GM12878 (cell line): ENCODE measurements at regions not wholly inside any gene's neighbourhood (a gene's known extent, or its start where the extent isn't known, plus 50 kb on each side); places are given as distances from the start of the nearest gene placed in this dataset.

Experiments
- CTCF ChIP-seq, 3 experiments: IDR thresholded peaks in 2 of 3; conservative IDR thresholded peaks in 1 of 3; 2 replicates each; pipeline ENCODE4 v1.5.1; 2011; ENCODE audit warnings: low read depth in 3 of 3, low read length in 3 of 3, mild to moderate bottlenecking in 3 of 3, control low read depth in 2 of 3, moderate library complexity in 2 of 3, inconsistent platforms in 1 of 3, mixed read lengths in 1 of 3; ENCODE audit not compliant: control insufficient read depth in 2 of 3, insufficient read depth in 1 of 3; ENCODE audit errors: extremely low read depth in 1 of 3
- EP300 ChIP-seq, 2 experiments: fragments of 150-350 bp in 1 of 2; IDR thresholded peaks; 2 replicates each; pipeline ENCODE4 v1.6.1; 2011 to 2012; ENCODE audit warnings: low read depth in 2 of 2, low read length in 2 of 2, borderline replicate concordance in 1 of 2, improper control_type of control experiment in 1 of 2, inconsistent platforms in 1 of 2; ENCODE audit not compliant: control insufficient read depth in 1 of 2
- EZH2 ChIP-seq: IDR thresholded peaks from 2 replicates; pipeline ENCODE4 v1.6.1; 2012; ENCODE audit warnings: low read depth, mild to moderate bottlenecking, control low read depth, inconsistent platforms, low read length, borderline replicate concordance; ENCODE audit not compliant: control insufficient read depth
- MAX ChIP-seq: IDR thresholded peaks from 2 replicates; pipeline ENCODE4 v1.6.1; 2012; ENCODE audit warnings: low read depth, low read length, improper control_type of control experiment
- NFYB ChIP-seq: IDR thresholded peaks from 2 replicates; pipeline ENCODE4 v1.6.1; 2011; ENCODE audit warnings: low read depth, mild to moderate bottlenecking, low read length, improper control_type of control experiment, moderate library complexity; ENCODE audit not compliant: insufficient read depth
- PBX3 ChIP-seq: IDR thresholded peaks from 2 replicates; pipeline ENCODE4 v1.6.1; 2011; ENCODE audit warnings: mild to moderate bottlenecking, low read depth, low read length, moderate library complexity; ENCODE audit not compliant: insufficient replicate concordance
- SP1 ChIP-seq: IDR thresholded peaks from one replicate; pipeline ENCODE4 v1.6.1; 2011; ENCODE audit warnings: low read depth, low read length
- SPI1 ChIP-seq: IDR thresholded peaks from 2 replicates; pipeline ENCODE4 v1.6.1; 2011; ENCODE audit warnings: low read depth, mild to moderate bottlenecking, low read length, moderate library complexity, borderline replicate concordance; ENCODE audit not compliant: insufficient read depth
- SUZ12 ChIP-seq: fragments of 200-600 bp; sonication (generic); IDR thresholded peaks from one replicate; pipeline ENCODE4 v1.6.1; 2018; ENCODE audit warnings: antibody characterized with exemption, mild to moderate bottlenecking; ENCODE audit not compliant: unreplicated experiment
- TAF1 ChIP-seq: IDR thresholded peaks from 2 replicates; pipeline ENCODE4 v1.6.1; 2011; ENCODE audit warnings: mild to moderate bottlenecking, low read depth, low read length, borderline replicate concordance
- ZBTB33 ChIP-seq: fragments of 450-650 bp; IDR thresholded peaks from 2 replicates; pipeline ENCODE4 v1.6.1; 2017; ENCODE audit warnings: mild to moderate bottlenecking

GRCh38 chr9:105148328-105149006, 96.0 kb upstream of the SLC44A1 start:
- TF ChIP-seq EZH2 (no peak), CTCF (IDR thresholded peaks at IDR 0.05 in 2 of 3, conservative IDR thresholded peaks at IDR 0.05 in 1 of 3; ENCODE audit: control insufficient read depth in 2 of 3, extremely low read depth in 1 of 3, insufficient read depth in 1 of 3, low read depth in 3 of 3, low read length in 3 of 3) (no peak), NFYB (no peak), SP1 (no peak), SPI1 (no peak), PBX3 (no peak), MAX (no peak), ZBTB33 (no peak), EP300 (IDR thresholded peaks at IDR 0.05; ENCODE audit: borderline replicate concordance in 1 of 2, control insufficient read depth in 1 of 2, low read depth in 2 of 2, low read length in 2 of 2) (no peak), SUZ12 (no peak), TAF1 (no peak)
